Dendritic cell treated with granulocyte-macrophage colony-stimulating factor and Interleukin-4, amounts not matched to agents 40 ng/mL and 50 ng/mL, for 4 days (primary cell): ENCODE measurements at regions not wholly inside any gene's neighbourhood (a gene's known extent, or its start where the extent isn't known, plus 50 kb on each side); places are given as distances from the start of the nearest gene placed in this dataset.
"Not testable (repeated sequence)": the region's sequence is repeated elsewhere in the genome, so short reads cannot be mapped to it uniquely, and the experiment has no call there.

Experiments used
- H3K27ac Mint-ChIP-seq: one replicate; pipeline ENCODE4 v1.8.0; 2022; ENCODE audit warnings: mild to moderate bottlenecking, mixed read lengths
- H3K27me3 Mint-ChIP-seq: one replicate; pipeline ENCODE4 v1.8.0; 2022; ENCODE audit warnings: mild to moderate bottlenecking, mixed read lengths
- H3K36me3 Mint-ChIP-seq: one replicate; pipeline ENCODE4 v1.8.0; 2022; ENCODE audit warnings: low read depth, mixed read lengths
- H3K4me1 Mint-ChIP-seq: one replicate; pipeline ENCODE4 v1.8.0; 2022; ENCODE audit warnings: low read depth, mixed read lengths
- H3K4me3 Mint-ChIP-seq: one replicate; pipeline ENCODE4 v1.8.0; 2022; ENCODE audit warnings: mild to moderate bottlenecking, moderate library complexity, mixed read lengths
- H3K9me3 Mint-ChIP-seq: one replicate; pipeline ENCODE4 v1.8.0; 2022; ENCODE audit warnings: mixed read lengths
- intact Hi-C: fragments of 100-400 bp; cut with micrococcal nuclease; formaldehyde crosslinking; loops from one replicate; pipeline ENCODE4 v1.15.0; 2022

DNA sequence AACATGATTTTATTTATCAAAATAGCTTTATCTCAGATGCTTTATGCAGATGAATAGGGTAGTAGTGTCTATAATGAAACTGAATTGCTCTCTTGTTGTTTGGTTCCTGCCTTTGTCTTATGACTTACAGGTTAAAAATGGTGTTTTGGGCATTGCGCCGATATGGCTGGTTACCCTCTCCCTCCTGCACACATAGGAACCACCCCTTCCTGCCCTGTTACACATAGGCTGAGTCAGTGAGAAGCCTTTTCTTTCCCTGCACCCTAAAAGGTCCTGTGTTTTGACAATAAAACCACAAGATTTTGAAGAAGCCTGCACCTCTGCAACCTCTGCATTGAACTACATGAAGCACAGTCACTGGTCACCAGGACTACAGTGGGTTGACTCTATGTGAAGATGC, 655.8 kb upstream of the ANKRD30A start:
- Mint-ChIP-seq H3K4me3 (no peak overlapping the region), H3K36me3 (no peaks in the 10 kb centered on the region)

DNA sequence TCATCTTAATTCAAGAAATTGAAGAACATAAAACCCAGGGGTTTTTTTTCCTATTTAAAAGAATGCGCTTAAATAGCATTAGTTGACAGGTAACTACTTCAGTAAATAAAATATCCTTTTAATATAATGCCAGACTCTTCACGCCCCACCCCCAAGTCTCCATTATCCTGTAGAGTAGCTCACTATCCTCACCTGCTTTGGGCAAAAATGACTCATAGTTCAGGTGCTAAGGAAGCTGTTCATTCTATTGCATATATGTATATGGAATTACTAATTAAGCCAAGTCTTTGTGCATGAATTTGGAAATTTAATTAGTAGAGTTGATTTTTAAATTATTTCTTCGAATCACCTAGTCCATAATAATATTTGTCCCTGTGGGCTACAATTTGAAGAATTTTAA, 656.8 kb upstream of the ANKRD30A start:
- H3K36me3 Mint-ChIP-seq = no peaks in the 10 kb centered on the region
- H3K4me1 Mint-ChIP-seq = no peaks in the 10 kb centered on the region

More for the DNA sequence above, 655.8 kb upstream of the ANKRD30A start:
- no peaks in the 10 kb centered on the region for H3K4me1 Mint-ChIP-seq
- H3K27me3 Mint-ChIP-seq = no peaks in the 10 kb centered on the region
- no peak overlapping the region for H3K27ac Mint-ChIP-seq
- intact Hi-C loops = no loop called here
- peaks cover 15% of the 10 kb centered on the region for H3K9me3 Mint-ChIP-seq

DNA sequence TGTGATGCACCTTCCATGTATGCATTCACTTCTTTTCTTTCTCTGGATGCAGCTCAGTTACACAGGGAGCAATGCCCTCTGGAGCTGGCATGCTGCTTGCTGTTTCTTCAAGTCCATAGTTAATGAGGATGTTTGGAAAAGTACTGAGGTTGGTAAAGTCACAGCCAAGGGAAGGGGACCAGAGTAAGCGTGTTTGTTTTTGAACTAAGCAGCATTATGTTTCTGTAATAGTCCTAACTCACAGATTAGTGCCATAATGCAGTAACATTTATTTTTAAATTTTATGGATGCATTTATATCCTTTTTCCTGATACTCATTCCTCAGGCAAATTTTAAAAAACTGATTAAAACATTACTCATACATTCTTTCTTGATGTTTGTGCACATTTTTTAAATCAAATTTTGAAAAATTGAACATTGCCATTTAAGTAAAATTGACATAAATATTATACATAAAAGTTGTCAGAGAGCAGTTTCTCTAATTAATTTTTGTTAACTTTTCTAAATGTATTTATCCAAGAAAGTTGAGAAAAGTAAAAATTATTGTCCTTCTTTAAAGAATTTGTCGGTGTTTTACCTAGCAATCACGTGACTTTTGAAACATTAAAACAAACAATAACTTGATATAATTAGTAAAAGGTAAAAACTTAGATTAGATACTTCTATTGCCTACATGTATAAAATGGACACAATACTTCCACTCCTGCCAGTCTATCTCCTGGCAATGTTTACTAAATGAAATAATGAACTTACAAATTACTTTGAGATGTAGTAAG, 659.6 kb upstream of the ANKRD30A start:
- intact Hi-C loops = no loop called here
- no peak overlapping the region for H3K4me3 Mint-ChIP-seq
- no peak overlapping the region for H3K27ac Mint-ChIP-seq
- no peaks in the 10 kb centered on the region for H3K27me3 Mint-ChIP-seq
- no peaks in the 10 kb centered on the region for H3K4me1 Mint-ChIP-seq
- H3K9me3 Mint-ChIP-seq = peaks cover 24% of the 10 kb centered on the region
- no peaks in the 10 kb centered on the region for H3K36me3 Mint-ChIP-seq

More for the DNA sequence above, 656.8 kb upstream of the ANKRD30A start:
- Mint-ChIP-seq H3K27me3 (no peaks in the 10 kb centered on the region), H3K4me3 (no peak overlapping the region), H3K27ac (no peak overlapping the region), H3K9me3 (peaks cover 15% of the 10 kb centered on the region)
- intact Hi-C loops = no loop called here

- no peak overlapping the region for H3K27ac Mint-ChIP-seq
- H3K9me3 Mint-ChIP-seq = peaks cover 14% of the 10 kb centered on the region
- intact Hi-C loops = no loop called here
- no peaks in the 10 kb centered on the region for H3K27me3 Mint-ChIP-seq
- no peaks in the 10 kb centered on the region for H3K36me3 Mint-ChIP-seq
- H3K4me1 Mint-ChIP-seq = no peaks in the 10 kb centered on the region
- no peak overlapping the region for H3K4me3 Mint-ChIP-seq
These were observed 661.1 kb upstream of the ANKRD30A start for GRCh38 chr10:36464291-36464690.

DNA sequence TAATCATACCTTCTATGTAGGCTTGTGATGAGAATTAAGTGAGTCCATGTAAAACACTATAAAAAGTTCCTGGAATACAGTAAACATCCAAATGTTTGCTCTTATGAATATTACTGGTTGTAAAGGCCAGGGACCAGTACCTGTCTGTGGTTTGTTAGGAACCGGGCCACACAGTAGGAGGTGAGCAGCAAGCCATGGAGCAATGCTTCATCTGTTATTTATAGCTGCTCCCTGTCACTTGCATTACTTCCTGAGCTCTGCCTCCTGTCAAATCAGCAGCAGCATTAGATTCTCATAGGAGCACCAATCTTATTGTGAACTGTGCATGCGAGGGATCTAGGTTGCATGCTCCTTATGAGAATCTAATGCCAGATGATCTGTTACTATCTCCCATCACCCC, 662.0 kb upstream of the ANKRD30A start:
- Mint-ChIP-seq H3K4me3 (no peak overlapping the region), H3K27ac (no peak overlapping the region), H3K36me3 (no peaks in the 10 kb centered on the region), H3K9me3 (peaks cover 16% of the 10 kb centered on the region), H3K4me1 (no peaks in the 10 kb centered on the region), H3K27me3 (no peaks in the 10 kb centered on the region)
- intact Hi-C loops = no loop called here

DNA sequence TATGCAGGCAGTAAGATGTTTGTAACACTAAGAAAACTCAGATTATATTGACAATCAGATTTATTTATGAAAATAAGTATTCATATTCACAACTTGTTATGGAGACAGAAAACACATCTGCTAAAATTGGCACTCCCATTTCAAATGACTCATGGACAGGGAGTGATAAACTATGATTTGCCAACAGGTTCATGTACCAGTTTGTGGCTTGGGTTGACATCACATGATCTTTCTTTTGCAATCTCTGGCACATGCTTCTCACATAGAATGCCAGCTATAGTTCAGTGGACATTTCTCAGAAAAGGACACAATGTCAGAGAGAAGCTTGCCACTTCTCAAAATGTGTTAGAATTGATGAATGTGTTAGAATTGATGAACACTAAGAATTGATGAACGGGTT, 663.2 kb upstream of the ANKRD30A start:
- Mint-ChIP-seq H3K27me3 (no peaks in the 10 kb centered on the region), H3K27ac (no peak overlapping the region), H3K9me3 (peaks cover 23% of the 10 kb centered on the region), H3K4me3 (no peak overlapping the region), H3K4me1 (no peaks in the 10 kb centered on the region), H3K36me3 (no peaks in the 10 kb centered on the region)
- intact Hi-C loops = no loop called here

- peaks cover 23% of the 10 kb centered on the region for H3K9me3 Mint-ChIP-seq
- H3K4me3 Mint-ChIP-seq, H3K36me3 Mint-ChIP-seq, intact Hi-C loops, H3K4me1 Mint-ChIP-seq, H3K27me3 Mint-ChIP-seq, H3K27ac Mint-ChIP-seq: not testable (repeated sequence)
These were observed 667.0 kb upstream of the ANKRD30A start for GRCh38 chr10:36458437-36458836.

- H3K36me3 Mint-ChIP-seq = no peaks in the 10 kb centered on the region
- intact Hi-C loops = no loop called here
- H3K27me3 Mint-ChIP-seq = no peaks in the 10 kb centered on the region
- peaks cover 23% of the 10 kb centered on the region for H3K9me3 Mint-ChIP-seq
- H3K4me3 Mint-ChIP-seq = no peak overlapping the region
- no peak overlapping the region for H3K27ac Mint-ChIP-seq
- no peaks in the 10 kb centered on the region for H3K4me1 Mint-ChIP-seq
These were observed 667.6 kb upstream of the ANKRD30A start for GRCh38 chr10:36457751-36458150.

DNA sequence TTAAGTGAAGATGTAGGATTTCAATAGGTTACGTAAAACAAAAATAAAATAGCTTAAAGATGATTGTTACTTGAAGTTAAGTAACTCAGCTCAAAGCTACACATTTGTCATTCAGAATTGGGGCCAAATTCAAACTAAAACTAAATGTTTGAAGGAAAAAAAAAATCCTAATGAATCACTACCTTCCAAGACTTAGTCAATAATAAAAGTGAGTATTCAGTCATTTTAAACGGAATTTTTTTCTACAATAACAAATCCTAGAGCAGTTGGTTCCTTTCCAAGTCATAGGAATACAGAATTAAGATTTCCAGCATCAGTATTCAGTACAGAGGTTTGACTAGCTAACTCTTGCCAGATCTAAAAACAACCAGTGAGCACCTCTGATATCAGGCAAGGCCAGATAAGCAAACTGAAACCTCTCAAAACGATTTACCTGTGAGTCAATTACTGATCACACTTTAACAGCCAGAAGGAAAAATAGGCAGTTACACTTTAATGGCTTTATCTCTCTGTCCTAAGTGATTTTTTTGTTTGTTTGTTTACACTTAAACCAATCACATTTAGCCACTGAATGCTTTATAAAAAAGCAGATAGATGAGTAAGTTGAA, 669.8 kb upstream of the ANKRD30A start:
- H3K27me3 Mint-ChIP-seq = no peaks in the 10 kb centered on the region

GRCh38 chr10:36452851-36453250, 672.5 kb upstream of the ANKRD30A start:
- Mint-ChIP-seq H3K27ac (no peak overlapping the region), H3K36me3 (no peaks in the 10 kb centered on the region), H3K27me3 (no peaks in the 10 kb centered on the region), H3K4me3 (no peak overlapping the region), H3K4me1 (no peaks in the 10 kb centered on the region), H3K9me3 (peaks cover 2% of the 10 kb centered on the region)
- intact Hi-C loops = no loop called here

More for the DNA sequence above, 669.8 kb upstream of the ANKRD30A start:
- H3K9me3 Mint-ChIP-seq = peaks cover 14% of the 10 kb centered on the region
- no peak overlapping the region for H3K27ac Mint-ChIP-seq
- H3K4me1 Mint-ChIP-seq = no peaks in the 10 kb centered on the region
- H3K4me3 Mint-ChIP-seq = no peak overlapping the region
- intact Hi-C loops = no loop called here
- no peaks in the 10 kb centered on the region for H3K36me3 Mint-ChIP-seq

DNA sequence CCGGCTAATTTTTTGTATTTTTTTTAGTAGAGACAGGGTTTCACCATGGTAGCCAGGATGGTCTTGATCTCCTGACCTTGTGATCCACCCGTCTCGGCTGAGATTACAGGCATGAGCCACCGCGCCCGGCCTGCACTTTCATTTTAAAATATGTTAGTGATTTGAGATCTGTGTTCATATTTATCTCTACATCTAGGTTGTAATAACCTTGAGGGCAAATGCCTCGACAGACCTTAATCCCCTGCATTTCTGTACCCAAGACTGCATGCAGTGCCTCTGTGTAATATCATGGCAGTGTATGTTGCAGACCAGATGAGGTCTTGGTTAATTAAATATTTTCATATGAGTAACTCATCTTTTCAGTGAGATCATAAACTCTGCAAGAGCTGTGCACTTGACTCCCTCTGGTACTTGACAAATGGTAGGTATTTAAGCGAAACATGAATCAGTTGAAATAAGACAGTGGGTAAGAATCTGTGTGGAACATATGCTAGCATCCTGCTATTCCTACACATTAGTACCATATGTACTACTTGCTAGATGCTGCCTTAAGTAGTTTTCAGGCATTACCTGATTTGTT, 673.9 kb upstream of the ANKRD30A start:
- H3K4me3 Mint-ChIP-seq = no peak overlapping the region
- H3K9me3 Mint-ChIP-seq = no peaks in the 10 kb centered on the region
- H3K4me1 Mint-ChIP-seq = no peaks in the 10 kb centered on the region
- no peak overlapping the region for H3K27ac Mint-ChIP-seq
- intact Hi-C loops = no loop called here
- no peaks in the 10 kb centered on the region for H3K27me3 Mint-ChIP-seq
- H3K36me3 Mint-ChIP-seq = no peaks in the 10 kb centered on the region

DNA sequence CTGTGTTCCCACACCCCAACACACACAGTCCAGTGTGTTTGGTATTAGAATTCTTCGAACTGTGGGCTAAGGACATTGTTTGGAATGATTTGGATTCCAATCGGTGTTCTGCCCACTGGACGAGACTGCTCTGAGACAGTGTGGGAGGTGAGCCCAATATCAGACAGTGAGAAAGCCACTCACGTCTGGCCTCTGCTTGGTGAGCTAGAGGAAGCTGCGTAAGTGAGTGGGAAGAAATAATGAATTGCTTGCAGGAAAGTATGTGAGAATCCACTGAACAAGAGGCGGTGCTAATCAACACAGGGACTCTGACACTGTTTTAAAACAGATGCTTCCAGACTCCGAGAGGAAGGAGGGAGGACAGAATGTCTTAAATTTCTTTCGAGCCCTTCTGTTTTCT, 675.0 kb upstream of the ANKRD30A start:
- no peak overlapping the region for H3K27ac Mint-ChIP-seq
- no peaks in the 10 kb centered on the region for H3K36me3 Mint-ChIP-seq
- H3K9me3 Mint-ChIP-seq = no peaks in the 10 kb centered on the region
- H3K4me1 Mint-ChIP-seq = no peaks in the 10 kb centered on the region
- no peak overlapping the region for H3K4me3 Mint-ChIP-seq
- H3K27me3 Mint-ChIP-seq = no peaks in the 10 kb centered on the region
- intact Hi-C loops = no loop called here

DNA sequence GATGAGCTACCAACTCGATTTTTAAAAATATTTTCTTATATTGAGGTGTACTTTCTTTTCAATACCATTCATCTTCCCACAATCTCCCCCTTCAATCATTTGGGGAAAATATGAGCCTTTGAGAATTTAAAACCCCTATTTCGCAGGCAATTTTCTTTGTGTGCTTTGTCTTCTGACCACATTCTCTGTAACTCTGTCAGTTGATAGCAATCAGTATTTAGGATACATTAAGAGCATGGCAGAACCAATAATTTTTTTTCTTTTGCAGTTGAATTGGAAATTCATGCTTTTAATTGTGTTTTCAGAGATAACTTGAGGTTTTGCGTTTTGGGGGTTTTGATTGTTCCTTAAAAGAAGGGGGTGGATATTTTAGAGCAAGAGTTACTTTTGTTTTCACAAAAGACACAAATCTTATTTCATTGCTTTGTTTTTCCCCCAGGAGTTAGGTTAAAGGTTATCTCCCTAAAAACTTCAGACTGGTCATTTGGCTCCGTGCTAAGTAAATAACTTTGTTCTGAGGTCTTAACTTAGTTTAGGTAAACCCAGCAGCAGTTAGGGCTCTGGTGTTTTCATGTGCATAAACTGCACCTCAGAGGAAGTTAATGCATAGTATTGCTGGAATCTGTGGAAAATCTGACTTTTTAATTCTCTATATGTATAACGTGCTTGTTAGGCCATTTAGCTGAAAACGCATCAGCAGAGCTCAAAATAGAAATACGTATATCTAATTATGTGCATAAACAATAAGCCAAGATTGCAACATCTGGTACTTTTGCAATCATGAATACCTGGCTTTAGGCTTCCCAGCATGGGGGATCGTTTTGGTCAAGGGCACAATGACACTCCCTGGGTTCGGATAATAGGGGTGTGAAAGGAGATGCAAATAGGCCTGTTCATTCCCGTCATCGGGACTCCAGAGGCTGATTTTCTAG, 676.4 kb upstream of the ANKRD30A start:
- H3K9me3 Mint-ChIP-seq = peaks cover 2% of the 10 kb centered on the region
- H3K36me3 Mint-ChIP-seq = no peaks in the 10 kb centered on the region
- intact Hi-C loops = no loop called here
- H3K4me1 Mint-ChIP-seq = no peaks in the 10 kb centered on the region
- no peak overlapping the region for H3K4me3 Mint-ChIP-seq
- no peak overlapping the region for H3K27ac Mint-ChIP-seq
- H3K27me3 Mint-ChIP-seq = no peaks in the 10 kb centered on the region

GRCh38 chr10:36446881-36447280, 678.5 kb upstream of the ANKRD30A start:
- Mint-ChIP-seq H3K27ac (no peak overlapping the region), H3K4me3 (no peak overlapping the region), H3K27me3 (no peaks in the 10 kb centered on the region), H3K36me3 (no peaks in the 10 kb centered on the region), H3K9me3 (peaks cover 8% of the 10 kb centered on the region), H3K4me1 (no peaks in the 10 kb centered on the region)
- intact Hi-C loops = no loop called here
